ENCODE measurements at regions not wholly inside any gene's neighbourhood (a gene's known extent, or its start where the extent isn't known, plus 50 kb on each side); places are given as distances from the start of the nearest gene placed in this dataset.
A peak's percentile ranks its signal among the peaks of the same experiment; 100 is the strongest.
"Not testable (repeated sequence)": the region's sequence is repeated elsewhere in the genome, so short reads cannot be mapped to it uniquely, and the experiment has no call there.

GRCh38 chr12:65675141-65675621, 149.1 kb upstream of the HMGA2 start:
- no peak for DNase-seq (ENCODE audit: low spot score)
- TF ChIP-seq CTCF (IDR thresholded peaks at IDR 0.05; ENCODE audit: extremely low read depth, missing control alignments) = no peak

- not testable (repeated sequence) for DNase-seq (ENCODE audit: low spot score)
These were observed 146.1 kb upstream of the HMGA2 start for GRCh38 chr12:65678172-65678571.

GRCh38 chr12:65681226-65681625, 143.1 kb upstream of the HMGA2 start:
- no peak for DNase-seq (ENCODE audit: low spot score)
- no peak for TF ChIP-seq CTCF (IDR thresholded peaks at IDR 0.05; ENCODE audit: extremely low read depth, missing control alignments)

- no peak for TF ChIP-seq CTCF (IDR thresholded peaks at IDR 0.05; ENCODE audit: extremely low read depth, missing control alignments)
- no peak for DNase-seq (ENCODE audit: low spot score)
These were observed 142.2 kb upstream of the HMGA2 start for GRCh38 chr12:65682112-65682511.

- no peak for DNase-seq (ENCODE audit: low spot score)
- TF ChIP-seq CTCF (IDR thresholded peaks at IDR 0.05; ENCODE audit: extremely low read depth, missing control alignments) = no peak
These were observed 139.4 kb upstream of the HMGA2 start for GRCh38 chr12:65684906-65685305.

- DNase-seq (ENCODE audit: low spot score) = peak; percentile 14
- TF ChIP-seq CTCF (IDR thresholded peaks at IDR 0.05; ENCODE audit: extremely low read depth, missing control alignments) = no peak
These were observed 138.8 kb upstream of the HMGA2 start for GRCh38 chr12:65685514-65685913.

- no peak for DNase-seq (ENCODE audit: low spot score)
- TF ChIP-seq CTCF (IDR thresholded peaks at IDR 0.05; ENCODE audit: extremely low read depth, missing control alignments) = no peak
These were observed 134.8 kb upstream of the HMGA2 start for GRCh38 chr12:65689508-65689907.

- no peak for TF ChIP-seq CTCF (IDR thresholded peaks at IDR 0.05; ENCODE audit: extremely low read depth, missing control alignments)
- no peak for DNase-seq (ENCODE audit: low spot score)
These were observed 133.8 kb upstream of the HMGA2 start for GRCh38 chr12:65690477-65690876.
